ENCODE measurements at regions not wholly inside any gene's neighbourhood (a gene's known extent, or its start where the extent isn't known, plus 50 kb on each side); places are given as distances from the start of the nearest gene placed in this dataset.

DNA sequence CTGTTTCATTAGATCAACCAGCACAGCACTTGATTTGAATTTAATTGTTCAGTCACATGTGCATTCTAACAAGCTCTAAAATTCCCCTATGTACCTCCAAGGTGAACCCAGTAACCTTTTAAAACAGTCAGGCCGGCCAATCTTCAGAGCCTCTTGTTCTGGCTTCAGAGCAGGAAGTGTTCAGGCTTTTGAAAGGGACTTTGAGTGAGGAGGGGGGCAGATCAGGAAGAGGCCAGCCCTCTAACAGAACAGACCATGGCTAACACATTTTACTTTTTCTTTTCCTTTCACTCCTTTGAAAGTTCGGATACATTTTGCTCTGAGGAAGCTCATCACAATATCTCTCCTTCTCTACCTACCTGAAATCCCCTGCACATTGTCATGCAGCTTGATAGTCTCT, 390.3 kb downstream of the TBC1D4 start:
- Histone ChIP-seq H3K27ac (ENCODE audit: extremely low read length, insufficient read depth, low read length) (no peak overlapping the region), H3K9me3 (ENCODE audit: low read length) (no peaks in the 10 kb centered on the region), H3K27me3 (ENCODE audit: control insufficient read depth in 1 of 2, insufficient read depth in 2 of 2, low read length in 2 of 2) (no peaks in the 10 kb centered on the region), H3K4me1 (ENCODE audit: insufficient read depth, low read length) (no peaks in the 10 kb centered on the region), H3K4me2 (ENCODE audit: low read depth, low read length) (no peak overlapping the region), H2AFZ (ENCODE audit: low read length) (no peak overlapping the region), H3K9ac (ENCODE audit: insufficient read depth, low read depth, low read length) (no peak overlapping the region), H3K4me3 (replicated peaks in 1 of 3; ENCODE audit: insufficient read depth in 1 of 3, low read depth in 2 of 3, low read length in 3 of 3) (no peak overlapping the region), H3K79me2 (ENCODE audit: insufficient read depth, low read length) (no peaks in the 10 kb centered on the region), H4K20me1 (ENCODE audit: insufficient read depth, low read length) (no peaks in the 10 kb centered on the region), H3K36me3 (replicated peaks in 1 of 2; ENCODE audit: control insufficient read depth in 1 of 2, insufficient read depth in 2 of 2, low read length in 2 of 2) (no peaks in the 10 kb centered on the region)
- FAIRE-seq (no peak), ATAC-seq (no peak), DNase-seq (ENCODE audit: low spot score) (no peak)
- in situ Hi-C loops (cut with HindIII; ENCODE audit: extremely low pct_ligation_motif_present, low pct_unique_long_range_greater_than_20kb) = no loop called here
- WGBS (ENCODE audit: low lambda C conversion rate) = 0% methylated on average over 2 of the region's 2 CpGs
- intact Hi-C loops (cut with micrococcal nuclease; ENCODE audit: unreplicated experiment) = no loop called here
- CTCF ChIA-PET (ENCODE audit: low intra/inter-chr PET ratio, low total read pairs) = no interaction called here
- no peak for TF ChIP-seq JUN (CRISPR knock-in tag; IDR thresholded peaks at IDR 0.05)
- no peak for TF ChIP-seq NR2F2 (IDR thresholded peaks at IDR 0.05; ENCODE audit: borderline replicate concordance, low read depth)
- no peak for TF ChIP-seq ZNF260 (CRISPR knock-in tag; IDR thresholded peaks at IDR 0.05; ENCODE audit: borderline replicate concordance, low read depth)
- no peak for TF ChIP-seq JDP2 (CRISPR knock-in tag; IDR thresholded peaks at IDR 0.05; ENCODE audit: borderline replicate concordance)
- no peak for TF ChIP-seq POLR2A (IDR thresholded peaks at IDR 0.05; ENCODE audit: insufficient read depth in 1 of 2, low read depth in 2 of 2, low read length in 2 of 2)
- TF ChIP-seq ATAD3A (CRISPR knock-in tag; IDR thresholded peaks at IDR 0.05) = no peak
- no peak for TF ChIP-seq ZSCAN29 (CRISPR knock-in tag; conservative IDR thresholded peaks at IDR 0.05)
- no peak for TF ChIP-seq ZMYM2 (CRISPR knock-in tag; IDR thresholded peaks at IDR 0.05)
- no TSS peak for BruUV-seq (replicated peaks)
- POLR2A ChIA-PET = no interaction called here

DNA sequence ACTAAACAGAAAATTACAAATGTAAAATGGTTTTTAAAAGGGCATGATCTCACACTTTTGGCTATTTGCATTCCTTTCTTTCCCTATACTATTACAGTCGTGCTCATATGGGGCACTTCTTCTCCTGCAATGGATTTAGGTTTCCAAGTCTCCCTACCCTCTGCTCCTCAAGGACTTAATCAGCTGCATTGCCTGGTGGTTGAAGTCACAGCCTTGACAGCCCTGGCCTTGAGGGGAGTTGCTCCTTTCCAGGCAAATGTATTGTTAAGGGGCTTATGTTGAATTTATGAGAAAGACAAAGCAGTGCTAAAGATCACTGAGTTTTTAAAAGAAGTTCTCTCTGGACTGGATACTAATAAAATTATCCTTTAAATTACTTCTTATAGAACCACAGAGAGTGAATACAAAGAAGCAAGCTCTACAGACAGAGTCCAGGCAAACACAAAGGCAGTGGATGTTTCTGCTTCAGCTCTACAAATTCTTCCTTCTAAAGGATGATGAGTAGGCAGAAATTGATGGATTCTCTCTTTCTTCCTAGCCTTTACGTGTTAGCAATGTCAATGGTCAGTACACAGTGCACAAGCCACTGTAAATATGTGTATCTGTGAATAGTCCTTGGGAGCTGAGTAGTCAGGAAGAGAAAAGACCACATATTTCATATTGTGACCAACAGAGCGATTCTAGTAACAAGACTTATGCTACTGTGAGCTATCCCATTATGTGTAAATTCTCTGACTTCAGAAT, 390.9 kb downstream of the TBC1D4 start:
- Histone ChIP-seq H3K4me2 (ENCODE audit: low read depth, low read length) (no peak overlapping the region), H4K20me1 (ENCODE audit: insufficient read depth, low read length) (no peaks in the 10 kb centered on the region), H3K9me3 (ENCODE audit: low read length) (no peaks in the 10 kb centered on the region), H3K27me3 (ENCODE audit: control insufficient read depth in 1 of 2, insufficient read depth in 2 of 2, low read length in 2 of 2) (no peaks in the 10 kb centered on the region), H3K9ac (ENCODE audit: insufficient read depth, low read depth, low read length) (no peak overlapping the region), H3K4me3 (replicated peaks in 1 of 3; ENCODE audit: insufficient read depth in 1 of 3, low read depth in 2 of 3, low read length in 3 of 3) (no peak overlapping the region), H3K27ac (ENCODE audit: extremely low read length, insufficient read depth, low read length) (no peak overlapping the region), H3K4me1 (ENCODE audit: insufficient read depth, low read length) (no peaks in the 10 kb centered on the region), H3K36me3 (replicated peaks in 1 of 2; ENCODE audit: control insufficient read depth in 1 of 2, insufficient read depth in 2 of 2, low read length in 2 of 2) (no peaks in the 10 kb centered on the region), H2AFZ (ENCODE audit: low read length) (no peak overlapping the region), H3K79me2 (ENCODE audit: insufficient read depth, low read length) (no peaks in the 10 kb centered on the region)
- POLR2A ChIA-PET = no interaction called here
- ATAC-seq (no peak), DNase-seq (ENCODE audit: low spot score) (no peak), FAIRE-seq (no peak)
- BruUV-seq (replicated peaks) = no TSS peak
- intact Hi-C loops (cut with micrococcal nuclease; ENCODE audit: unreplicated experiment) = no loop called here
- TF ChIP-seq MED8 (CRISPR knock-in tag; IDR thresholded peaks at IDR 0.05; ENCODE audit: insufficient replicate concordance) (no peak), ZNF781 (CRISPR knock-in tag; IDR thresholded peaks at IDR 0.05; ENCODE audit: borderline replicate concordance, not compliant biosample characterization) (no peak), NR3C1 (CRISPR knock-in tag; IDR thresholded peaks at IDR 0.05) (no peak), CCDC6 (CRISPR knock-in tag; IDR thresholded peaks at IDR 0.05) (no peak), ZNF138 (CRISPR knock-in tag; IDR thresholded peaks at IDR 0.05; ENCODE audit: low read depth) (no peak), MAFK (conservative IDR thresholded peaks at IDR 0.05 in 1 of 2, IDR thresholded peaks at IDR 0.05 in 1 of 2; ENCODE audit: low read length in 2 of 2) (peak in 1 of 2 experiments; percentile 57; a peak in 3 of 4 replicates), MAFF (IDR thresholded peaks at IDR 0.05; ENCODE audit: low read depth, low read length) (0 out of 2 replicates have a peak, but pooled peaks have one; percentile 25)
- 3% methylated on average over 3 of the region's 3 CpGs for WGBS (ENCODE audit: low lambda C conversion rate)
- in situ Hi-C loops (cut with HindIII; ENCODE audit: extremely low pct_ligation_motif_present, low pct_unique_long_range_greater_than_20kb) = no loop called here
- CTCF ChIA-PET (ENCODE audit: low intra/inter-chr PET ratio, low total read pairs) = no interaction called here
